ENCODE measurements at regions not wholly inside any gene's neighbourhood (a gene's known extent, or its start where the extent isn't known, plus 50 kb on each side); places are given as distances from the start of the nearest gene placed in this dataset.

DNA sequence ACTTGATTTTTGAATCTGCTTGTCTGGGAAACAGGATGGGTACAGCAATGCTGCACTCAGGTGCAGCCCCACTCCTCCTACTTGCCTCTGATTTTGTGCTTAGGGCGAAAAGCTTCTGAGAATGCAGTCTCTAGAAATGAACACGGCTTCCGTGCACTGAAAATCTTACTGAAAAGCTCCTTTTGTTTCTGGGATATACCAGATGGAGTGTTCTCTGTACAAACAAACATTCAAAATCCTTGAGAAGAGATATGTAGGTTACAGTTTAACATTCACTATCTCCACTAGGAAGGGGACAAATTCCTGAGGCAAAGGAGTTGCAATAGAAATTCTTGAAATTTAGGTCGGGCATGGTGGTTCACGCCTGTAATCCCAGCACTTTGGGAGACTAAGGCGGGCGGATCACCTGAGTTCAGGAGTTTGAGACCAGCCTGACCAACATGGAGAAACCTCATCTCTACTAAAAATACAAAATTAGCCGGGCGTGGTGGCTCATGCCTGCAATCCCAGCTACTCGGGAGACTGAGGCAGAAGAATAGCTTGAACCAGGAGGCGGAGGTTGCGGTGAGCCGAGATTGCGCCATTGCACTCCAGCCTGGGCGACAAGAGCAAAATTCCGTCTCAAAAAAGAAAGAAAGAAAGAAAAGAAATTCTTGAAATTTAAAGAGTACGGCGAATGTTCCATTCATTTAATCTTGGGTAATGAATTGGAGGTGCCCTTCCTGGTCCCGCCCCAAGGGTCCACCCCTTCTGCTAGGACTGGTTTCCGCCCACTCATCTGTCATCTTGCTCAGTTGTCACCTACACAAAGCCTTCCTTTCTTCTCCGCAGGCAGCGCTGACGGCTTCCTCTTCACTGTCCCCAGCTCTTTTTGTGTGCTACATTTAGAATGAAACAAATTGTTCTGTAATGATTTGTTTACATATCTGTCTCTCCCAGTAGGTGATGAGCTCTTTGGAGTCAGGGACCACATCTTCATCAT lies 92.4 kb downstream of the SOCS6 start:
- WGBS (ENCODE audit: missing lambda C conversion rate), result 88% methylated on average over 23 of the region's 23 CpGs
- H3K4me3 ChIP-seq, result no peak overlapping the region
- H3K4me1 ChIP-seq, result peaks cover 75% of the 10 kb centered on the region
- H3K27ac ChIP-seq, result peak overlapping the region; percentile 97 to 98
- POLR2A ChIA-PET, result no interaction called here
- FAIRE-seq, result no peak
- ATAC-seq, result no peak
- TF ChIP-seq JUN (IDR thresholded peaks at IDR 0.05) (no peak), KDM1A (IDR thresholded peaks at IDR 0.05; ENCODE audit: low read depth) (no peak), FOXS1 (CRISPR knock-in tag; IDR thresholded peaks at IDR 0.05) (no peak), BHLHE40 (IDR thresholded peaks at IDR 0.05; ENCODE audit: low read depth, low read length) (no peak), POLR2AphosphoS2 (conservative IDR thresholded peaks at IDR 0.05; ENCODE audit: low read length) (no peak), ZSCAN20 (CRISPR knock-in tag; IDR thresholded peaks at IDR 0.05) (no peak), SREBF2 (IDR thresholded peaks at IDR 0.05) (no peak)
- TF ChIP-seq, protein P1, sequence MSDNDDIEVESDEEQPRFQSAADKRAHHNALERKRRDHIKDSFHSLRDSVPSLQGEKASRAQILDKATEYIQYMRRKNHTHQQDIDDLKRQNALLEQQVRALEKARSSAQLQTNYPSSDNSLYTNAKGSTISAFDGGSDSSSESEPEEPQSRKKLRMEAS (IDR thresholded peaks at IDR 0.05), result no peak
- CTCF ChIA-PET, result interaction anchor here (0.6 to 2.3 kb wide), 4 partner anchors 30 to 186 kb away, joined by 3 to 6 read pairs (median 4); no protein-coding TSS in a partner anchor
- H3K9me3 ChIP-seq, result peaks cover 24% of the 10 kb centered on the region
- H3K4me2 ChIP-seq, result 0 out of 3 replicates have a peak overlapping the region, but pooled peaks have one; percentile 27
- DNase-seq (ENCODE audit: low read depth in 1 of 2, low spot score in 1 of 2), result peak in 1 of 2 experiments; percentile 44

Small RNAs in the stretch of these regions (small RNA-seq; reads per million reads assigned to genes)
- gene RN7SL795P, result 0 reads per million in 6 experiments
